Left lung (tissue), 4 donors: ENCODE measurements at regions not wholly inside any gene's neighbourhood (a gene's known extent, or its start where the extent isn't known, plus 50 kb on each side); places are given as distances from the start of the nearest gene placed in this dataset.
"Not testable (repeated sequence)": the region's sequence is repeated elsewhere in the genome, so short reads cannot be mapped to it uniquely, and the experiment has no call there.

Experiments used
- ATAC-seq: fragments of 200-7000 bp; cut with Tn5 transposase; one replicate; pipeline ENCODE4 v1.9.1; 2020; ENCODE audit warnings: moderate library complexity
- DNase-seq, 4 donors: peaks; one replicate each; pipeline ENCODE4 v3.0.0-alpha.2; 2013 to 2020
- H3K27ac ChIP-seq, 2 donors: fragments of 200-600 bp; sonication (generic) in 1 of 2; one replicate each; pipeline versions ENCODE4 v1.5.0 to v1.8.0; 2020 to 2021
- H3K27me3 ChIP-seq, 2 donors: fragments of 200-600 bp; sonication (generic) in 1 of 2; one replicate each; pipeline versions ENCODE4 v1.5.0 to v1.8.0; 2020 to 2021
- H3K36me3 ChIP-seq, 2 donors: fragments of 200-600 bp; sonication (generic) in 1 of 2; one replicate each; pipeline versions ENCODE4 v1.5.0 to v1.8.0; 2020 to 2021
- H3K4me1 ChIP-seq, 2 donors: fragments of 200-600 bp; one replicate each; pipeline ENCODE4 v1.8.0; 2021
- H3K4me3 ChIP-seq, 2 donors: fragments of 200-600 bp; sonication (generic) in 1 of 2; one replicate each; pipeline versions ENCODE4 v1.5.0 to v1.8.0; 2020 to 2021; ENCODE audit warnings: mild to moderate bottlenecking in 1 of 2
- H3K9me3 ChIP-seq, 2 donors: fragments of 200-600 bp; sonication (generic) in 1 of 2; one replicate each; pipeline versions ENCODE4 v1.5.0 to v1.8.0; 2020 to 2021
- CTCF ChIP-seq, 2 donors: fragments of 200-600 bp; sonication (generic) in 1 of 2; IDR thresholded peaks; one replicate each; pipeline versions ENCODE4 v1.5.0 to v1.8.0; 2021; ENCODE audit warnings: antibody characterized with exemption in 2 of 2
- intact Hi-C, 2 donors: fragments of 100-400 bp; cut with DNase I; formaldehyde crosslinking; loops; one replicate each; pipeline versions ENCODE4 v1.11.2 to v1.14.2; 2022
- donor health status: DM: no; HTN: yes; CAD: no.
- donor health status: DM: no; HTN: no; CAD: no.

GRCh38 chr4:131883181-131883580, 1265.9 kb upstream of the PCDH10 start:
- H3K9me3 ChIP-seq, H3K4me1 ChIP-seq, H3K4me3 ChIP-seq, intact Hi-C loops, H3K27me3 ChIP-seq, H3K27ac ChIP-seq, DNase-seq, ATAC-seq, H3K36me3 ChIP-seq: not testable (repeated sequence)

- DNase-seq, H3K36me3 ChIP-seq, intact Hi-C loops, H3K27ac ChIP-seq, H3K27me3 ChIP-seq, H3K9me3 ChIP-seq, H3K4me3 ChIP-seq, H3K4me1 ChIP-seq, ATAC-seq: not testable (repeated sequence)
These were observed 1223.4 kb upstream of the PCDH10 start for GRCh38 chr4:131925662-131926061.

- DNase-seq, H3K4me1 ChIP-seq, H3K27ac ChIP-seq, intact Hi-C loops, H3K4me3 ChIP-seq, ATAC-seq, H3K27me3 ChIP-seq, H3K36me3 ChIP-seq, H3K9me3 ChIP-seq: not testable (repeated sequence)
These were observed 1181.4 kb upstream of the PCDH10 start for GRCh38 chr4:131967646-131968045.

GRCh38 chr4:131974730-131975129, 1174.4 kb upstream of the PCDH10 start:
- H3K4me3 ChIP-seq, result peak overlapping the region in 1 of 2 donors; percentile 13
- intact Hi-C loops, result no loop called here
- DNase-seq, result peak in 1 of 4 donors; percentile 7

GRCh38 chr4:131975276-131976132, 1173.6 kb upstream of the PCDH10 start:
- peak overlapping the region in 1 of 2 donors; percentile 13 for H3K4me3 ChIP-seq
- H3K36me3 ChIP-seq, H3K4me1 ChIP-seq, H3K27ac ChIP-seq, H3K27me3 ChIP-seq, intact Hi-C loops: not testable (repeated sequence)
- DNase-seq (peak in 2 of 4 donors; percentile 44 to 61), ATAC-seq (peak; percentile 49)
- H3K9me3 ChIP-seq, result peaks cover 0 to 32% of the 10 kb centered on the region in 2 donors

More at GRCh38 chr4:131974730-131975129, 1174.4 kb upstream of the PCDH10 start:
- Histone ChIP-seq H3K4me1 (no peaks in the 10 kb centered on the region), H3K36me3 (no peaks in the 10 kb centered on the region), H3K27me3 (no peaks in the 10 kb centered on the region), H3K9me3 (peaks cover 0 to 28% of the 10 kb centered on the region in 2 donors), H3K27ac (no peak overlapping the region)
- TF ChIP-seq CTCF (IDR thresholded peaks at IDR 0.05), result no peak
- ATAC-seq, result no peak

- intact Hi-C loops, H3K36me3 ChIP-seq, H3K4me1 ChIP-seq, H3K27ac ChIP-seq, H3K27me3 ChIP-seq, ATAC-seq: not testable (repeated sequence)
- Histone ChIP-seq H3K9me3 (peaks cover 0 to 38% of the 10 kb centered on the region in 2 donors), H3K4me3 (peak overlapping the region in 1 of 2 donors; percentile 9)
- DNase-seq, result peak in 2 of 4 donors; percentile 67 to 76
These were observed 1172.7 kb upstream of the PCDH10 start for GRCh38 chr4:131976133-131977002.

GRCh38 chr4:131978120-131978519, 1171.0 kb upstream of the PCDH10 start:
- no peak overlapping the region for H3K4me3 ChIP-seq
- intact Hi-C loops, result no loop called here
- DNase-seq (peak in 1 of 4 donors; percentile 61), ATAC-seq (no peak)
- no peak for TF ChIP-seq CTCF (IDR thresholded peaks at IDR 0.05)
- no peak overlapping the region for H3K27ac ChIP-seq
- H3K4me1 ChIP-seq, result no peaks in the 10 kb centered on the region
- no peaks in the 10 kb centered on the region for H3K27me3 ChIP-seq
- no peaks in the 10 kb centered on the region for H3K36me3 ChIP-seq
- H3K9me3 ChIP-seq, result peaks cover 0 to 39% of the 10 kb centered on the region in 2 donors
